ENCODE measurements at regions not wholly inside any gene's neighbourhood (a gene's known extent, or its start where the extent isn't known, plus 50 kb on each side); places are given as distances from the start of the nearest gene placed in this dataset.

DNA sequence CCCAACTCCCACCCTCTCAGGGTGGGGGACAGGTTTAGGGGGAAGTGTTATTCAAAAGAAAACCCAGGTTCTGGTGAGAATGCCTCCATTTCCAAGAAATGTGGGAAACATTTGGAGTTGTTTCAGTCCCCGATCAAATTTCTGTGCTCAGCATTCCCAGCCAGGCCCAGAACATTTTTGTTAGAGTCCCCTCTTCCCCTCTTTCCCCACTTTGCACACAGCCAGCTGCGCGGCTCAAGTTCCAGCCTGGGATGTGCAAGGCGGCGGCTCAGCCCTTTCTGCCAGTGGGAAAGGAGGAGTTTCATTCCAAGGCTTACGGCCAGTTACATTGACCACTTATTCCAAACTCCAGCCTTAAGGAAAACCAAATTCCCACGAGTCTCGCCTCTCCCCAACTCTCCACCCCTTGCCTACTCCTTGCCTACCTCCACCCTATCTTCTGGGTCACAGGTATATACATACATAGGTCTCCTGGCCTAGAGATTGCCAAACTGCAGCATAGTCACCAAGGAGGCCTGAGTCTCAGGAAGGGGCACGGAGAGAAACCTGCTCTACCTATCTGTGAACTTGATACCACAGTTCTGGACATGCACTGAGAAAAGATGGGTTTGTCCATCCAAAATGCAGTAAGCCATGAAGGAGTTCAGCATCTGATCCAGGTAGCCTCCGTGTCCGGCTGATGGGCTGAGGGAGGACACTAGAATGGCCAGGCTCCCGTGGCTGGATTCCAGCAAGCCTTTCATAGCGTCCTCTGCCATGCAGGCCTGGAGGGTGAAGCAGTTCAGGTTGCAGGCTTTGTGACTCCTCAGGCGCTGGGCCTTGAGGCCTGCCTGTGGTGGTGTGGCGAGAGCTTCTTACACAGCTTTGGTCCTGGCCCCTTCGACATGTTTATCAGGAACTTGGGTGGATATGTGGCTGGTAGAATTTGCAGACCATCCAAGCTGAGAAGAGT lies 154.5 kb downstream of the ZFP36L2 start:
- TF ChIP-seq EZH2 (IDR thresholded peaks at IDR 0.05): no peak
- no peak for TF ChIP-seq POLR2AphosphoS5 (IDR thresholded peaks at IDR 0.05; ENCODE audit: borderline replicate concordance, low read depth, low read length)

Measured in SK-N-MC (cell line).